GM18505 (cell line): ENCODE measurements at regions not wholly inside any gene's neighbourhood (a gene's known extent, or its start where the extent isn't known, plus 50 kb on each side); places are given as distances from the start of the nearest gene placed in this dataset.

ENCODE experiments used
- ATAC-seq: cut with Tn5 transposase; IDR thresholded peaks from one replicate; pipeline ENCODE4 v1.9.1; 2021; ENCODE audit not compliant: unreplicated experiment
- POLR2A ChIP-seq: IDR thresholded peaks from 4 replicates; pipeline ENCODE4 v1.6.1; 2011; ENCODE audit warnings: borderline replicate concordance; ENCODE audit not compliant: insufficient read depth, insufficient read length; ENCODE audit errors: extremely low read depth

GRCh38 chr4:11010624-11011023 is 326.1 kb upstream of the CLNK start:
- no peak for TF ChIP-seq POLR2A
- no peak for ATAC-seq

- TF ChIP-seq POLR2A: no peak
- ATAC-seq: no peak
Observed at GRCh38 chr4:11009281-11009680, 324.7 kb upstream of the CLNK start.

- TF ChIP-seq POLR2A: no peak
- ATAC-seq: no peak
Observed at GRCh38 chr4:11005300-11005699, 320.7 kb upstream of the CLNK start.

- no peak for ATAC-seq
- TF ChIP-seq POLR2A: no peak
Observed at GRCh38 chr4:11004818-11005217, 320.2 kb upstream of the CLNK start.

- ATAC-seq: no peak
- no peak for TF ChIP-seq POLR2A
Observed at GRCh38 chr4:11002961-11003360, 318.4 kb upstream of the CLNK start.

GRCh38 chr4:10998846-10999245 is 314.3 kb upstream of the CLNK start:
- no peak for TF ChIP-seq POLR2A
- no peak for ATAC-seq

GRCh38 chr4:10984815-10985214 is 300.2 kb upstream of the CLNK start:
- TF ChIP-seq POLR2A: no peak

GRCh38 chr4:10983885-10984640 is 299.5 kb upstream of the CLNK start:
- no peak for TF ChIP-seq POLR2A
- no peak for ATAC-seq

More at GRCh38 chr4:10984815-10985214, 300.2 kb upstream of the CLNK start:
- no peak for ATAC-seq

GRCh38 chr4:10983268-10983667 is 298.7 kb upstream of the CLNK start:
- no peak for TF ChIP-seq POLR2A
- no peak for ATAC-seq

GRCh38 chr4:10982305-10982704 is 297.7 kb upstream of the CLNK start:
- no peak for ATAC-seq
- no peak for TF ChIP-seq POLR2A

GRCh38 chr4:10981576-10981975 is 297.0 kb upstream of the CLNK start:
- no peak for ATAC-seq
- no peak for TF ChIP-seq POLR2A

GRCh38 chr4:10981096-10981495 is 296.5 kb upstream of the CLNK start:
- TF ChIP-seq POLR2A: no peak
- no peak for ATAC-seq

- ATAC-seq: no peak
- TF ChIP-seq POLR2A: no peak
Observed at GRCh38 chr4:10979032-10979431, 294.5 kb upstream of the CLNK start.

GRCh38 chr4:10977534-10977933 is 293.0 kb upstream of the CLNK start:
- TF ChIP-seq POLR2A: no peak
- ATAC-seq: peak; percentile 92
